GM10847 (cell line): ENCODE measurements at regions not wholly inside any gene's neighbourhood (a gene's known extent, or its start where the extent isn't known, plus 50 kb on each side); places are given as distances from the start of the nearest gene placed in this dataset.

Experiments
- POLR2A ChIP-seq: IDR thresholded peaks from 2 replicates; pipeline ENCODE4 v1.6.1; 2011; ENCODE audit not compliant: insufficient read length; ENCODE audit errors: extremely low read depth

GRCh38 chr17:77590951-77591735 is 367.4 kb upstream of the TNRC6C start:
- no peak for TF ChIP-seq POLR2A

GRCh38 chr17:77592106-77592865 is 366.2 kb upstream of the TNRC6C start:
- TF ChIP-seq POLR2A, result no peak

GRCh38 chr17:77593081-77593480 is 365.4 kb upstream of the TNRC6C start:
- no peak for TF ChIP-seq POLR2A

GRCh38 chr17:77594416-77595209 is 363.9 kb upstream of the TNRC6C start:
- TF ChIP-seq POLR2A, result no peak

- no peak for TF ChIP-seq POLR2A
Measured at GRCh38 chr17:77596491-77597417, 361.7 kb upstream of the TNRC6C start.

- no peak for TF ChIP-seq POLR2A
Measured at GRCh38 chr17:77597418-77598240, 360.9 kb upstream of the TNRC6C start.

GRCh38 chr17:77598241-77598620 is 360.3 kb upstream of the TNRC6C start:
- no peak for TF ChIP-seq POLR2A

GRCh38 chr17:77599699-77600098 is 358.8 kb upstream of the TNRC6C start:
- TF ChIP-seq POLR2A, result no peak

GRCh38 chr17:77600346-77600745 is 358.2 kb upstream of the TNRC6C start:
- TF ChIP-seq POLR2A, result no peak

GRCh38 chr17:77601054-77601979 is 357.2 kb upstream of the TNRC6C start:
- no peak for TF ChIP-seq POLR2A

- no peak for TF ChIP-seq POLR2A
Measured at GRCh38 chr17:77602062-77602746, 356.3 kb upstream of the TNRC6C start.
